Astrocyte of the cerebellum (primary cell): ENCODE measurements at regions not wholly inside any gene's neighbourhood (a gene's known extent, or its start where the extent isn't known, plus 50 kb on each side); places are given as distances from the start of the nearest gene placed in this dataset.
"Not testable (repeated sequence)": the region's sequence is repeated elsewhere in the genome, so short reads cannot be mapped to it uniquely, and the experiment has no call there.

Experiments used
- DNase-seq: peaks from one replicate; pipeline ENCODE4 v3.0.0-alpha.2; 2011; ENCODE audit warnings: low read depth
- H3K4me3 ChIP-seq: 2 replicates; pipeline ENCODE4 v1.5.1; 2011; ENCODE audit warnings: mild to moderate bottlenecking, low read depth, low read length, moderate library complexity
- CTCF ChIP-seq: IDR thresholded peaks from 2 replicates; pipeline ENCODE4 v1.5.1; 2012; ENCODE audit warnings: low read length, low read depth, moderate library complexity, mild to moderate bottlenecking; ENCODE audit errors: missing control alignments
- in situ Hi-C: cut with HindIII; loops from 2 replicates; pipeline ENCODE4 v1.10.0; 2017; ENCODE audit warnings: low sequenced_read_pairs

DNA sequence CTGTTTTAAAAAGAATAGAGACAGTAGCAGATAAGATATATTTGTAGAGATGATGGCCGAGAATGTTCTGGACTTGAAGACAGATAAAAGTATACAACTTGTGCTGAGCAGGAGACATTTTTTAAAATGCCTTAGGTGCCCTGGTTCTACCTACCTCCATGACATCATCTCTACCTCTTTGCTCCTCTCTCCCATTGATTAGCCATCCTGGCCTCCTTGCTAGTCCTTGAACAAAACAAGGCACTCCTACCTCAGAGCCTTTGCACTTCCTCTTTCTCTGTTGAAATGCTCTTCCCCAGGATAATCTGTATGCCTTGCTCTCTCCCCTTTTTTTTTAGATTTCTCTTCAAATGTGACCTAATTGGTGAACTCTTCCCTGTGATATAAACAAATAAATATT lies 92.6 kb upstream of the MAGI3 start:
- no peak for TF ChIP-seq CTCF
- DNase-seq: no peak
- H3K4me3 ChIP-seq: no peak overlapping the region
- in situ Hi-C loops: no loop called here

GRCh38 chr1:113298941-113299340 lies 91.4 kb upstream of the MAGI3 start:
- in situ Hi-C loops: no loop called here
- no peak for DNase-seq
- TF ChIP-seq CTCF: no peak
- no peak overlapping the region for H3K4me3 ChIP-seq

DNA sequence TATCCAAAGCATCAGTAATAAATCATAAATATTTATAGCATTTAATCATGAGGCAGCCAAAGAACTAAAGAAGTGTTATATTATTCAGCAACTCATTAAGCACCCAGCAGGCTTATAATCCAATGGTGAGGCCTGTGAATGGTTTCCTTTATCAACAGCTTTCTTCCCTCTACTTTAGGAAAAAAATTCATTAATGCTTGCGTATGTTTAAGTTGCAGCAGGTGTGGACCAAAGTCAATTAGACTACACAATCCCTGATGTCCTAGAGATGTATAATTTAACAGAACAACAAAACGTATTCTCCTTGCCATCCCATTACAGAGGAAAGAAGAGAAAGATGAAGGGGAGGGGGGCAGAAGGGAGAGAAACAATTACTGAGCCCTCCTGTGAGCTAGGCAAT lies 87.7 kb upstream of the MAGI3 start:
- no peak overlapping the region for H3K4me3 ChIP-seq
- no peak for TF ChIP-seq CTCF
- in situ Hi-C loops: no loop called here
- DNase-seq: no peak

DNA sequence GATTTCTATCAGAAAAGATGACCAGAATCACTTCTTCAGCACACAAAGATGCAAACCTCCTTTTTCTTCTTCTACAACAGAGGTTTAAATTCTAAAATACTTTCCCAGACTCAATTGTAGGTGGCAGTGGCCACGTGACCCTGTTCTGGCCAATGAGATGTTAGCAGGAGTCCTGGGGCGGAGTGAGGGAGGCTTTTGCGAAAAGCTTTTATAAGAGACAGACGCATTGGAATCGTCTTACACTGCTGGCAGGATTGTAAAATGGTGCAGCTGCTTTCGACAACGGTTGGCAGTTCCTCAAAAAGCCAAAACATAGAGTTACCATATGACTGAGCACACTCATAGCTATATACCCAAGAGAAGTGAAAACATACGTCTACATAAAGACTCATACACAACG lies 87.0 kb upstream of the MAGI3 start:
- in situ Hi-C loops: no loop called here
- no peak for TF ChIP-seq CTCF
- H3K4me3 ChIP-seq: no peak overlapping the region
- DNase-seq: no peak

GRCh38 chr1:113305029-113305428 lies 85.3 kb upstream of the MAGI3 start:
- in situ Hi-C loops: loop anchor here (5.0 kb wide), 1 partner anchor 33 kb away; no protein-coding TSS in a partner anchor
- DNase-seq, H3K4me3 ChIP-seq: not testable (repeated sequence)

- no peak for TF ChIP-seq CTCF
- in situ Hi-C loops: loop anchor here (5.0 kb wide), 1 partner anchor 36 kb away; no protein-coding TSS in a partner anchor
These were observed 82.4 kb upstream of the MAGI3 start for GRCh38 chr1:113307771-113308445.

DNA sequence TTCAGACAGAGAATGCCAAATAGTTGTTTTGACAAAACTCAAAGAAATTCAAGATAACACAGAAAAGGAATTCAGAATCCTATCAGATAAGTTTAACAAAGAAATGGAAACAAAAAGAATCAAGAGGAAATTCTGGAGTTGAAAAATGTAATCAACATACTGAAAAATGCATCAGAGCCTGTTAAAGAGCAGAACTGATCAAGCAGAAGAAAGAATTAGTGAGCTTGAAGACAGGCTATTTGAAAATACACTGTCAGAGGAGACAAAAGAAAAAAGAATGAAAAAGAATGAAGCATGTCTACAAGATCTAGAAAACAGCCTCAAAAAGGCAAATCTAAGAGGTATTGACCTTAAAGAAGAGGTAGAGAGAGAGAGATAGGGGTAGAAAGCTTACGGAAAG lies 77.7 kb upstream of the MAGI3 start:
- DNase-seq, H3K4me3 ChIP-seq, in situ Hi-C loops: not testable (repeated sequence)

More at GRCh38 chr1:113307771-113308445, 82.4 kb upstream of the MAGI3 start:
- H3K4me3 ChIP-seq: no peak overlapping the region
- DNase-seq: no peak

DNA sequence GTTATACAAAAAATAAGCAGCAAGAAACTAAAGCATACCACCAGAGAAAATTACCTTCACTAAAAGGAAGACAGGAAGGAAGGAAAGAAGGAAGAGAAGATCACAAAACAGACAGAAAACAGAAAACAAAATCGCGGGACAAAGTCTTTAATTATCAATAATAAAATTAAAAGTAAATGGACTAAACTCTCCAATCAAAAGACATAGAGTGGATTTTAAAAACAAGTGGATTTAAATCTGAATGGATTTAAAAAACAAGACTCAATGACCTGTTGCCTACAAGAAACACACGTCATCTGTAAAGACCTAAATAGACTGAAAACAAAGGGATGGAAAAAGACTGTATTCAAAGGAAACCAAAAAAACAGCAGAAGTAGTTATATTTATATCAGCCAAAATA lies 75.7 kb upstream of the MAGI3 start:
- no peak for TF ChIP-seq CTCF
- DNase-seq: no peak
- no peak overlapping the region for H3K4me3 ChIP-seq
- in situ Hi-C loops: no loop called here
